ENCODE measurements at regions not wholly inside any gene's neighbourhood (a gene's known extent, or its start where the extent isn't known, plus 50 kb on each side); places are given as distances from the start of the nearest gene placed in this dataset.

- no peak for DNase-seq
These were observed 177.2 kb downstream of the ACKR3 start for GRCh38 chr2:236746833-236747232.

- no peak for DNase-seq
These were observed 177.8 kb downstream of the ACKR3 start for GRCh38 chr2:236747426-236747825.

DNA sequence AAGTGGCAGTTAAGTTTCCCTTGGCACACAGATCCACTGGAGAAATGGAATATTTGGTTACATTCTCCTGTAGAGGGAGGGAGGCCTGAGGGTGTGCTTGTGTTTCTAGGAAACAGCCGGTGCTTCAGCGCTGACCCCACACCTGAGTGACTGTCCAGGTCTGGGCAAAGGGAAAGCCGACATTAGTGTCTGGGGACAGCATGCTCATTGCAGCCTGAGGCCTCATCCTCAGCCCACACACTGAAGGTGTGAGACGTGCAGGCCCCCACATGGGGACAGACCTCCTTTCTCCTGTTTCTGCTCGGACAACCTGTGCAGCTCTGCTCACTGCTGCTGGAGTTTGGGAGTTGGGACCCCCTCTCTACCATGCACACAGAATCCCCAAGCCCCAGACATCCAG, 178.3 kb downstream of the ACKR3 start:
- no peak for DNase-seq

DNA sequence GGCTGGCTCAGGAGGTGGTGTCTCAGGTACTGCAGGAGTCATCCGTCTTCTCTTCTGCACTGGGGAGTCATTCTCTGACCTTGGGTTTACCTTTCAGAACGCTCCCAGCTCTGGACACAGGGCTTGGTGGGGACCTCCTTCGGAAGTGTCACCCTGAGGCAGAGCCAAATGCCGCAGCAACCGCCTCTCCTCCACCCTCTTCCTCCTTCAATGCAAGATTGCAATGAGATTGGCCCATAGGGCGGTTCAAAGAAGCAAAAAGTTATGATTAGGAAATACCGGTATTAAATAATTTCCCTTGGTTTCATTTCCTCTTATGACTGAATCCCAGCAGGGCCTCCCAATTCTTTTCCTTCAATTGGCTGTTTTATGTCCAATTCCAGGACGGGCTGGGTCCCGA, 178.8 kb downstream of the ACKR3 start:
- no peak for DNase-seq

DNA sequence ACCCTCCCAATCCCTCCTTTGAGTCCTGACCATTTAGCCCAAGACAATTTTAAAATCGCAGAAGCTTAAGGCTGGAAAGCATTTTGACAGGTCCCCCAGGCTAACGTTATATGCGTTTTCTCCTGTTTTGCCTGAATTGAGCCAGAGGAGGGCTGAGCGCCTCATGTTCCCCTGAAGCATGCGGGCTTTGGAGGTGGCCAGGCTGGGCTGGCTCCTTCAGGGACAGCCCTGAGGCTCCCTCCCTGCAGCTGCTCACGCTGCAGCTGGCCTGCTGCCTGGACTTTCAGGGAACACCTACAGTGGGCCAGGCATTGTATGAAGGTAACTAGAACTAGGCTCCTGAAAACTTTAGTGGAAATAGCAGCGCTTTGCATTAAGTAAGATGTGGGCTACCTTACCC, 179.2 kb downstream of the ACKR3 start:
- DNase-seq: no peak

- DNase-seq: no peak
These were observed 179.7 kb downstream of the ACKR3 start for GRCh38 chr2:236749346-236749745.

GRCh38 chr2:236752096-236752495, 182.5 kb downstream of the ACKR3 start:
- DNase-seq: no peak

DNA sequence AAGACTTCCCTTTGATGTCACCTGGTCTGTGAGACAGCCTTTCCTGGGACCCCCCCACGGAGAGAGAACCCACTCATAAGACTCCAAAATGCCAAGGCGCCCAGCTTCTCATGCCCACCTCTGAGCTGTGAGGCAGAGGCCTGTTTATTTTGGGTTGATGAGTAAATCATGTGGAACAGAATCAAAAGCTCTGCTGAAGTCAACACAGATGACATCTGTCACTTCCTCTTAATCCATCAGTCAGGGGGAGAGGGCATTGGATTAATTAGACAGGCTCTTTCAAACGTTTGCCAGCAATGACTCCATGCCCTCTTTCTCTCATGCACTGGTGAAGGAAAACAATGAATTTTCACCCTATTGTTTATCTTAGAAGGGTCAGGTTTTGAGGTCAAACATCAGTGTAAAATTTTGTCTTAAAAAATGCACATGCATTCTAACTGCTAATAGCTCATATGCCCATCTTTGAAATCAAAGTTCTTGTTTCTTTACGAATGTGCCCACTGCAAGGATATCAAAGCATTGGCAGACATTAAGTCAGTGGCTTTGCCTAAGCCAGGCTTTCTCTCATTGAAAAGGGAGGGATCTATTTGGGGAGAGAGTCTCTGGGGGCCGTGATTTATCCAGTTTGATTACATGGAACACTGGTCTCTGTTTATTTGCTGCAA, 184.1 kb downstream of the ACKR3 start:
- DNase-seq: no peak

- no peak for DNase-seq
These were observed 184.8 kb downstream of the ACKR3 start for GRCh38 chr2:236754271-236754944.

GRCh38 chr2:236755278-236755840, 185.7 kb downstream of the ACKR3 start:
- DNase-seq: no peak

DNA sequence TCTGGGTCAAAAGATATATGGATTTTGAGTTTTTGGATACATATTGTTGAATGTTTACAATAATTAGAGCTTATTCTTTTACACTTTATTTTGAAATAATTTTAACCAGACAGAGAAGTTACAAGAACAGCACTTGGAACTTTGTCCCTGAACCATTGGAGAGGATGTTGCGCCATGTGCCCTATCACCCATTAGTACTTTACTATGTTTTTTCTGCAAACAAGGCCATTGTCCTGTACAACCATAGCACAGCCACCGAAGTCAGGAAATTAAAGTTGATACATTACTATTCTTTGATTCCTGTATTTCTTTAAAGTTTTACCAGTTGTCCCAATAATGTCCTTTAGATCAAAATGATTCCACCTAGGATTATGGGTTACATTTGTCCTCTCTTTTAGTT, 188.8 kb downstream of the ACKR3 start:
- no peak for DNase-seq

GRCh38 chr2:236760246-236760645, 190.6 kb downstream of the ACKR3 start:
- DNase-seq: no peak

- no peak for DNase-seq
These were observed 191.7 kb downstream of the ACKR3 start for GRCh38 chr2:236761358-236761757.

DNA sequence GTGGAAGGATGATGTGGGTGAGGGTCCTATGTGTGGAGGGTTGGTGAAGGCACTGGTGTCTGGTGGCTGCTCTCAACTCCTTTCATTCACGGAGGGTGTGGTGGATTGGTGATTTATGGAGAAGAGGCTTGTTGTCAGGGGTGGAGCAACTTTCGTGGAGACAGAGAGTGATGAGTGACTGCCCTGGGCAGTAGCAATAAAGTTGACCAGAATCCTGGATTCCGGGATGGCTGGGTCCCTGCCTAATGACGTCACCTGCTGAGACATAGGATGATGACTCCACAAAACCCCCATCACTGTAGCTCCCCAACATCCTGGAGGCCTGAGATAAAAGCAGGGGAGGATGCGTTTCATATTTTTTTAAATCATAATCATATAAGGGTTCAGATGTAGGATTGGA, 193.0 kb downstream of the ACKR3 start:
- no peak for DNase-seq

GRCh38 chr2:236763857-236764256, 194.2 kb downstream of the ACKR3 start:
- no peak for DNase-seq

- DNase-seq: no peak
These were observed 195.1 kb downstream of the ACKR3 start for GRCh38 chr2:236764716-236765115.

- DNase-seq: no peak
These were observed 195.9 kb downstream of the ACKR3 start for GRCh38 chr2:236765478-236765877.

DNA sequence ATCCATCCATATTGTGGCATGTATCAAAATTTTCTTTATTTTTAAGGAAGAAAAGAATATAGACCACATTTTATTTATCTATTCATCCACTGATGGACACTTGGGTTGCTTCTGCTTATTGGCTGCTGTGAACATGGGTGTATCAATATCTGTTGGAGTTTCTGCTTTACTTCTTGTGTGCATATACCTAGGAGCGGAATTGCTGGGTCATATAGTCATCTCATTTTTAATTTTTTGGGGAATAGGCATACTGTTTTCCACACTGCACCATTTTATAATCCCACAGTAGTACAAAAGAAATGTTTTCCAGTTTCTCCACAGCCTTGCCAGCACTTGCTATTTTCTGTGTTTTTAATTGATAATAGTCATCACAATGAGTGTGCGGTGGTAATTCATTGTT, 197.2 kb downstream of the ACKR3 start:
- DNase-seq: no peak

- DNase-seq: no peak
These were observed 198.3 kb downstream of the ACKR3 start for GRCh38 chr2:236767941-236768340.

GRCh38 chr2:236768393-236769140, 198.9 kb downstream of the ACKR3 start:
- no peak for DNase-seq

- DNase-seq: no peak
These were observed 200.5 kb downstream of the ACKR3 start for GRCh38 chr2:236769981-236770671.

DNA sequence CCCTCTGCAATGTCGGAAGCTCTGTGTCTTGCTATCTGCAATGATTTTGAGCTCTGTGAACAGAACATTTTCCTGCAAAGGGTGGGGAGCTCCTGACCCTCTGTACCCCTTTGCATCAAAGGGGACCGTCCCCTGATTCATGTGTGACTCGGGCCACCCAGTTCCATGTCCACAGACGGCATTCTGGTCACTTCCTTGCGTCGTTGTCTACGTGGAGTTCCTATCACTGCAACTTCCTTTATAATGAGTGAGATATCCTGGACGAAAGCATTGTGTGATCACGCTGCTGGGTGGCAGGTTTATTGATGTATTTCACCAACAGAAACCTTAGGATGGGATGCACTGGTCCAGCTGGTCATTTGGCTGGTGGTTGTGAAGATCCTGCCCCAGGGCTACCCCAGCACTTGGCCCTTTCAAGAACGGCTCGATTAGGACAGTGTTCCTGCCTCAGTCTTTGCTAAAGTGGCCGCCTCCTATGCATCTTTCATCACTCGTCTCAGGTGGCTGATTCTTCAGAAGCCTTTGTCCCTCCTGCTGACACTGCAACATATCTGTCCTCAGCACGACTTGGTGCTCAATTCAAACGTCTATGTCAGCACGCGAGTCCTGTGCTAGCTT, 202.7 kb downstream of the ACKR3 start:
- DNase-seq: no peak

Data from renal pelvis (tissue), 1 donor.